Fibroblast of skin of left biceps (primary cell): ENCODE measurements at regions not wholly inside any gene's neighbourhood (a gene's known extent, or its start where the extent isn't known, plus 50 kb on each side); places are given as distances from the start of the nearest gene placed in this dataset.
"Not testable (repeated sequence)": the region's sequence is repeated elsewhere in the genome, so short reads cannot be mapped to it uniquely, and the experiment has no call there.

Experiments used
- DNase-seq, 2 experiments: peaks; one replicate each; pipeline ENCODE4 v3.0.0-alpha.2; 2013; ENCODE audit warnings: low read depth in 2 of 2

DNA sequence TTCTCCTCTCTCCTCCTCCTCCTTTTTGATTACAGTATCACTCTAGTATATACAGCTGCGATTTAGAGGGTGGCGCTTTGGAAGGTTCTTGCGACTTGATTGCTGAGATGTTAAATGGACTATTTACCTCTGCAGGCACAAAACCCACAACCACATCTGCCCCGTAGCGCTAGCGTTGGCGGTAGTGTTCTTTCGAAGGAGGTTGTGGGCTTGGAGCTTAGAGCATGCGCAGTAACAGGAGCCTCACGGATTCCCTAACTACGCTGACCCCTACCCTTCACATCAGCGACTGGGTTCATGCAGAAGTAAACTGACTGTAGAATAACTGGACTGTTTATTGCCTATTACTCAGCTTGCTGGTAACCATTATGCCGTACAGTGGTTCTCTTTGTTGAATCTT is 58.0 kb downstream of the CGGBP1 start:
- DNase-seq = no peak

DNA sequence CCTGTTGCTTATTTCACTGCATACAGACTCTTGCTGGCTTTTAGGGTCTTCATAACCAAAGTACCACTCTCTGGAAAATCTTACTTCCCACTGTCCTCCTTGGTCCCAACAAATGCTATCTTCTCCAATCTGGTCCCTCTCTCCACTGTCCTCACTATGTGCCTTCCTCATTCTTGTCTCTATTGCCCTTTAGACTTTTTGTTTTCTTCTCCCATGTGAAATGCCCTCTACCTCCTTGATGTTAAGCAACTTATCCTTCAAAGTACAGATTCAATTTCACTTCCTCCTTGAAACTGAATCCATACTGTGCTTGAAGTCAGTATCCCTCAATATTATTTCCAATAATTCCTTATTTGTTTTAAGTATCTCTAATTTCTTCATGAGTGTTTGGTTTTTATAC is 60.8 kb downstream of the CGGBP1 start:
- DNase-seq = no peak

DNA sequence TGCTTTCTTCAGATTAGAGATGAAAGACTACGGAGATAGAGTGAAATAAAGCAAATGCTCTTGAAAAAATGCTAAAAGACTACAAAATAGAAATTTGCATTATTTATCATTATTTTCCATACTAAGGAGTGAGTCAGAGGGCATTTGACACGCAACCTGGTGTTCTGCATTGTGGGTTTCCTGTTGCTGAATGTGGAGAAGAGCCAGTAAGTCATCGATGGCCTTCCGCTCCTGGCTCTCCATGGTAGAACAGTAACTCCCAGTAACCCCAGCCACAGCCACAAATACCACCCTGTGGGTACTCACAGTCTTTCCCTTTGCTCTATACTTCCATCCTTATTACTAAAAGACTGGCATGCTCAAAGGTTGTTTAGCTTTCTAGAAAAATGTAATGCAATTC is 61.5 kb downstream of the CGGBP1 start:
- no peak for DNase-seq

DNA sequence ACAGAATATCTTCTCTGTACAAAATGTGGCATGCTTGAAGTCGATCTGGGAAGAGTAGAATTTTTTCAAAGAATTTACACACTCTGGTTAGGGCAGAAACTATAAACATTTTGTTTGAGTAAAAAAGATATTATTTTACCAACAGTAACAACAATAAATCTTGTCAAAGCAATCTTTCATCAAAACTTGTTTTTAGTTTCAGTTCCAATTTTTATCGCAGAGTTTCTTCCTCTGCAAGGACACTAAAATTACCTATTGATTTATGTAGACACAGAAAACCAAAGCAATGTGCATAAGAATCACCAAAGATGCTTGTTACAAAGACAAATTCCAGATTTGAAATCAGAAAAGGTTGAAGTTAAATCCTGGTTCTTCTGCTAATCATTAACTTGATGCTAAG is 61.9 kb downstream of the CGGBP1 start:
- no peak for DNase-seq

DNA sequence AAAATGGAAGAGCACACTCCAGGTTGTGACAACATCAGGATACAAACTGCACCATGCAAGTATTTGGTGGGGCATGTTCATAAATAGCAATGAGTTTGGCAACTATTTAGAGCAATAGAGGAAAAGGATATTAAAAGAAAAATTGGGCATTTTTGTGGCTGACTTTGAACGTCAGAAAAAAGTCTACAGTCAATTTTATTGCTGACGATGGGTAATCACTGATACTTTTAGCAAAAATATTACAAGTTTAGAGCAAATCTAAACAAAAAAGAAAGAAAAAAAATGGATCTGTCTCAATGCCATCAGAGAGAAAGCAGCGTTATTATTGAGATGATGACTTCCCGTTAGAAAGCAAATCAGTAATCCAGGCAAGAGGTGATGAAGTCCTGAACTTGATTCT is 65.2 kb downstream of the CGGBP1 start:
- DNase-seq = no peak

DNA sequence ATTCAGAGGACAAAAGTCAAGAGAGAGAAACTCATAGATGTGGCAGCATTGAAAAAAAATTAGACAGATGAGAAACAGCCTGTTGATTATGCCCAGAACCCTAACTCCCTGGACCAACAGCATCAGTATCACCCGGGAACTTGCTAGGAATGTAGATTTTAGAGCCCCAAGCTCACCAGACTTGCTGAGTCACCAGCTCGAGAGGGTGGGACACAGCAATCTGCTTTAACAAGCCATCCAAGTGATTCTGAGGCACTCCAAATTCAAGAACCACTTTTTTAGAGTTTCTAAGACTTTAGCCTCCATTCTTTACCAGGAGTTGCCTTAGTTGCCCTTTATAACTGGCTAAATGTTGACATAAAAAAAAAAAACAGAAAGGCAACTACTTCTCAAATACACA is 70.9 kb downstream of the CGGBP1 start:
- no peak for DNase-seq

DNA sequence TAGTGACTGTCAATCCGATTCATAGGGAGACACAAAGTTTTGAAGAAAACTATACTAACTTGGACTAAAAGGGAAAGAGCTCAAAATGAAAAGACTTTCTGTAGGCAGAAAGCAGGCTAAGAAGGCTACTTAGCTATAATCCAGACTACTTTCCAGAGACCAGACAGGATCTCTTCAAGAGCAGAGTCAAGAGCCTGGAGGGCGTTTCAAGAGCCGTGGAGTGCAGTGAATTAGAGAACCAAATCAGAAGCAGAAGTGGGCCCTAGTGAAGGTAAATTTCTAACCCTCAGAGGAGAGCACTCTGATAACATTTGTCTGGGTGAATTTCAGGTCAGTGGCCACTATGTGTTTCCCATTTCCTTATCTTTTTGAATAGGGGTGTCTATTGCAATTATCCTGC is 76.4 kb downstream of the CGGBP1 start:
- no peak for DNase-seq

DNA sequence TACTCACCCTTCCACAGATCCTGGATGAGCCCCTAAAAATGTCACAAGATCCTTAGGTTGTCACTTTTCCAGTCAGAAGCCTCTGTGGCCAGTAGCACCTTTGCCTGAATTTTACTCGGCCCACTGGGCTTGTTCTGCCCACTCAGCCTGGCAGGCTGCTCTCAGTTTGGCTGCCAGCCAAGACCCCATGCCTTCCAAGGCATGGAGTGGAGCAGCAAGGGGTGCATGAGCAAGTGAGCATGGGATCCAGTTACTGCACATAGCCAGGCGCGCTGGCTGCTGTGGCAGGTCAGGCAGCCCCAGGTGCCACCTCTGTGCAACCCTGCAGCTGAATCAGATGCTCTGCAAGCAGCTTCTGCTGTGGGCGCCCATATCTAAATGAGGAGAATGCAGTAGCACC is 79.3 kb downstream of the CGGBP1 start:
- no peak for DNase-seq

DNA sequence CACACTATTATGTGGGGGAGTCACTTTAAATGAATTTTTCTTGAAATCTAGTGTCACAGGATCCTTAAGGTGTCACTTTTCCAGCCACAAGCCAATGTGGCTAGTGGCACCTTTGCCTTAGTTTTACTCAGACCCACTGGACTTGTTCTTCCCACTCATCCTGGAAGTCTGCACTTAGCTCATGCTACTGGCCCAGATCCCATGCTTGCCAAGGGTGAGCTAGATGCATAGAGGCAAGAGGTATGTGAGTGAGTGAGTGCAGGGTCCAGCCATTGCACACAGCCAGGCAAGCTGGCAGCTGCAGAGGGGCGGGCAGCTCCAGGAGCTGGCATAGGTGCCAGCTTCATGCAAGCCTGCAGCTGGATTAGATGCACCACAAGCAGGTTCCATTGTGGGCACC is 81.0 kb downstream of the CGGBP1 start:
- DNase-seq = no peak

DNA sequence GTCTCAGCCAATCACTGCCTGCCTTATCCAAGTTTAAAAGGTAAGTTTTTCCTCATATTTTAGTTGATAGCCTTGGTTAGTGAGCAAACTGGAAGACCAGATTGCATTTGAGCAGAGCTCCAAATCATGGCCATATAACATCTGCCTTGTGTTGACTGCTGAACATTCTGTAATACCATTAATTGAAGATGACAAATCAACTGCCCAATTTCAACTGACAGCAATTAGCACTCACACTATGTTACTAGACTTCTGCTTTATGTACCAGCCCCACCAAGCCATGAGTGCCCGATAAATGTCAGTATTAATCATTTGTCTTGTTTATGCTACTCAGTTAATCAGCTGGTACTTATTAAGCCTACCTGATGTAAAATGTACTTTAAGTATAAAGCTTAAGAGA is 83.1 kb downstream of the CGGBP1 start:
- DNase-seq = no peak

DNA sequence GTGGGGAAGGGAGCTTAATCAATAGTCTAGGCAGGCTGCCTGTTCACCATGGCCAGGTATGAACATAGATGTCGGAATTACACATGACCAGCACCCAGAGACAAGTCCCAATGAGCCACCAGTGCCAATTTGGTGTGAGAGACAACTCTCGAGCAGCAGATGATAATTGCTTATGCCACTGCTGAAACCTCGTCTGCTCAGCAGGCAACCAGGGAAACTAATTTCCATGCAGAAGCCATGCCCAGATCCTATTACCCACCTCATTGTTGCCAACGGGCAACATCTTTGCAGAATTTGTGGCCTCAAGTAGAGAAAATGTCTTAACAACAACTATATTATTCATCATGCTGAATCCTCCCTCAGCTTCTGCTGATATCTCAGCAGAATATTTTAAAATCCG is 84.9 kb downstream of the CGGBP1 start:
- no peak for DNase-seq

DNA sequence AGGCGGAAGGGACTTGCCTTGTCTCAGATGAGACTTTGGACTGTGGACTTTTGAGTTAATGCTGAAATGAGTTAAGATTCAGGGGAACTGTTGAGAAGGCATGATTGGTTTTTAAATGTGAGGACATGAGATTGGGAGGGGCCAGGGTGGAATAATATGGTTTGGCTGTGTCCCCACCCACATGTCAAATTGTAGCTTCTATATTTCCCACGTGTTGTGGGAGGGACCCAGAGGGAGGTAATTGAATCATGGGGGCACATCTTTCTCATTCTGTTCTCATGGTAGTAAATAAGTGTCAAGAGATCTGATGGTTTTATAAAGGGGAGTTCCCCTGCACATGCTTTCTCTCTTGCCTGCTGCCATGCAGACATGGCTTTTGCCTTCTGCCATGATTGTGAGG is 89.2 kb downstream of the CGGBP1 start:
- DNase-seq = no peak

DNA sequence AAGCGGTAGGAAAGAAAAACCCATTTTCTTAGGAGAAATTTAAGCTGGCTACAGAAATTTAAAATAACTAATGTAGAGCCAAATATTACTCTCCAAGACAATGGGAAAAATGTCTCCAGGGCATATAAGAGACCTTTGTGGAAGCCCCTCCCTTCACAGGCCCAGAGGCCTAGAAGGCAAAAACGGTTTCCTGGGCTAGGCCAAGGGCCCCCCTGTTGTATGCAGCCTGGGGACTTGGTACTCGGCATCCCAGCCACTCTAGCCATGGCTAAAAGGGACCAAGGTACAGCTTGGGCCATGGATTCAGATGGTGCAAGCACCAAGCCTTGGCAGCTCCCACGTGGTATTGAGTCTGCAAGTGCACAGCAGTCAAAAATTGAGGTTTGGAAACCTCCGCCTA is 90.1 kb downstream of the CGGBP1 start:
- no peak for DNase-seq

DNA sequence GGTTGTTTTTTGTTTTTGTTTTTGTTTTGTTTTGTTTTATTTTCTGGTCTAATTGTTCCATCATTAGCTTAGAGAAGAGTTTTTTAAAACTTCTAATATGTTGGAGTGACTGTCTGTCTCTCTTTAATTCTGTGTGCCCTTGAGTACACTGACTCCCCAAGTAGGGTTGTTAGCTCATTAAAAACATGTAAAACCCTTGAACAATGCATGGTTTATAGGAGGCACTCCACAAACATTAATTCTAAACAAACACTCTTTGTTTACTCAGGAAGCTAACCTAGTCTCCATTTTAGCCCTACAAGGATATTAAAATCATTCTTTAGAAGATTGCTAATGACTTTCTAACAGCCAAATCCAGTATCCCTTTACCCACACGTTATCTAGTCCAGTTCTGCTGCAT is 100.5 kb downstream of the CGGBP1 start:
- no peak for DNase-seq

DNA sequence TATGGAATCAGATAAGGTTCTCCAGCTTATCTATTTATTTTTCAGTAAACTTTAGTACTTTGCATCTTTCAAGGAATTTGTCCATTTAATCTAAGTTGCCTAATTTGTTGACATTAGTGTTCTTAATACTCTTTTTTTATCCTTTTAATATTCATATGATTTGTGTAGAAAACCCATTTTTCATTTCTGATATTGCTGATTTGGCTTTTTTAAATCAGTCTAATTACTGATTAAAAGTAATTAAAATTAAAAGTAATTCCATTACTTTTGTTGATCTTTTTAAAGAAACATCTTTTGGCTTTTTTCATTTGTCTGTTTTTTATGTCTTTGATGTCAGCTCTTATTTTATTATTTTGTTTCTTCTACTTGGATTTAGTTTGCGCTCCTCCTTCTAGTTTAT is 101.2 kb downstream of the CGGBP1 start:
- DNase-seq = no peak

DNA sequence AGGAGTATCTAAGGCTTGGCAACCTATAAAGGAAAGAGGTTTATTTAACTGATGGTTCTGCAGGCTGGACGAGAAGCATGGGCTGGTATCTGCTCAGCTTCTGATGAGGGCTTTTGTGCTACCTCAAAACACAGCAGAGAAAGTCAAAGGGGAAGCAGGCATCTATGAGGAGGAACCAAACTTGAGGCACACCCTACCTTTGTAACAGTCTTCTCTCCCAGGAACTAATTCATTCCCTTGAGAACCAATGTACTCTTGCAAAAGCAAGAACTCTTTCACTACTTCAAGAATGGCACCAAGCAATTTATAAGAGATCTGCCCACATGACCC is 109.0 kb downstream of the CGGBP1 start:
- DNase-seq = no peak

DNA sequence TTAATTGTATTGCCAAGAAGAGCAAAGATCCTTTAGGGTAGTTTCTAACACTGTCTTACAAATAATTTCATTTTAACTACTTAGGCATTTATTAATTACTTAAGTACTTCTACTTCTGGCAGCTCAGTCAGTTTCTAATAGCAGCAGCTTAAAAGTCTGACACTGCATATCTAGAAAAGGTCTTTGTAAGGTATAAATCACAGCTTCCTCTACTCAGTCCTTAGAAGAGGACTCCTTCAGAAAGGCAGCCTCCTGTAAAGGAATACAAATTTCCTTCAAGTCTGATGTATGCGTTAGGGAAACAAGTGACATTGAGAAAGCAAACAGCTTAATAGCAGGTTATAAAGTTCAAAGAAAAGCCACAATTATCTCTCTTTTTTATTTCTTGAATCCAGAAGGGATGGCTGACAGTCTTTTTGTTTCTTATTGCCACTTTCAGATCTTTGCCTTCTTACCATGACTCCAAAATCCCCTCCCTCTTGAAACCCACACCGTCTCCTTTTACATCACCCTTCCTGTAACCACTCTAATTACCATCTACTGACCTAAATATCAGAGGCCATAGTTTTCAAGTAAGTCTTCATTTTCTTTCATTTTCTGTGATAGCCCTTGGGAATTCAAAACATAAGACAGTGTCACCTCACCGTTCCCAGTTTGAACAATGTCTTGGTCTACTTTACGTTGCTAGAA is 109.5 kb downstream of the CGGBP1 start:
- DNase-seq = no peak

DNA sequence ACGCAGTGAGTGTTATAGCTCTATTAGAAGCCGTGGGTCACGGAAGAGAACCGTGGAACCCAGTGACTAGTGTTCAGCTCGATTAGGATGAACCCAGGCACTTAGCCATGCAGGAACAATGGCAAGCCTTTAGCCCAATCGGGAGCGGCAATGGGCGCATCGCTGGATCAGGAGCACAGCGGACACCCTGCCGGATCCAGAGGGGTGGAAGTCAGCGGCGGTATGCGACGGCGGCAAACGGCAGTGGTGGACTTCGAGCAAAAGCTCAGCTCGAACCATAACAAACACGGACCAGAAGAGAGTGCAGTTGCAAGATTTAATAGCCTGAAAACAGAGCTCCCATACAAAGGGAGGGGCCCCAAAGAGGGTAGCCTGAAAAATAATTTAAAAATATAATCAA is 112.8 kb downstream of the CGGBP1 start:
- not testable (repeated sequence) for DNase-seq

DNA sequence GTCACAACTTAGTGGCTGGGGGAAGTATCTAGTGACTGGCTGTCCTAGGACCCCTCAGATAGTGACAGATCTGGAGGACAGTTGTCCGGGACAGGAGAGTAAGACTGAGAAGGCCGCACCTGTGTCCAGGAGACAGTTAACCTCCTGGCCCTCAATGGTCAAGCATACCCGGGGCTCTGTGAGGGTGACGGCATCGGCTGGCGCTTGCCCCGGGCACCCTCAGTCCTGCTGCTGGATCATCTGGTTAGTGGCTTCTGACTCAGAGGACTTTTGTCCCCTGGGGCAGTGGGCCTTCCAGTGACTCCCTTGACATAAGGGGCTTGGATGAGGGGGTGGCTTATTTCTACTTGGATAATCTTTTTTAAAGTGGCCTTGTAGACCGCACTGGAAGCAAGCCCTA is 116.5 kb downstream of the CGGBP1 start:
- not testable (repeated sequence) for DNase-seq

DNA sequence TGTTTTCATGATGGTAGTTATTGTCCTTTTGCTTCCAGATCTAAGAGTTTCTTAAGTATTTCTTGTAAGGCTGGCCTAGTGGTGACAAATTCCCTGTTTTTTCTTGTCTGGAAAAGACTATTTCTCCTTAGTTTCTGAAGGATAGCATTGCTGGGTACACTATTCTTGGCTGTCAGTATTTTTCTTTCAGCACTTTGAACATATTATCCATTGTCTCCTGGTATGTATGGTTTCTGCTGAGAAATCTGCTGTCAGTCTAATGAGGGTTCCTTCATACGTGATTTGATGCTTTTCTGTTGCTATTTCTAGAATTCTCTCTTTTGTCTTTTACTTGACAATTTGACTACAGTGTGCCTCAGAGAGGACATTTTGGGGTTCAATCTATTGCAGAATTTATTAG is 134.3 kb downstream of the CGGBP1 start:
- DNase-seq = no peak

DNA sequence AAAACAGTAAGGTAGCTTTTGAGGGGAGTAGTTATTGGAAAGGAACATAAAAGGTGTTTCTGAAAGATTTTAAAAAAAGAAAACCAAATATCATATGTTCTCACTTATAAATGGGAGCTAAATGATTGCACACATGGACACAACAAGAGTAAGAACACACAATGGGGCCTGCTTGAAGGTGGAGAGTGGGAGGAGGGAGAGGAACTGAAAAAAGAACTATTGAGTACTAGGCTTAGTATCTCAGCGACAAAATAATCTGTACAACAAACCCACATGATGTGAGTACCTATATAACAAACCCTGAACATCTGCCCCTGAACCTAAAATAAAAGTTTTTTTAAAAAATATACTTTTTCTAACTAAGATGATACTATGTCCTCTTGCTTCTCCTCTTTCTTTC is 138.3 kb downstream of the CGGBP1 start:
- DNase-seq = no peak

DNA sequence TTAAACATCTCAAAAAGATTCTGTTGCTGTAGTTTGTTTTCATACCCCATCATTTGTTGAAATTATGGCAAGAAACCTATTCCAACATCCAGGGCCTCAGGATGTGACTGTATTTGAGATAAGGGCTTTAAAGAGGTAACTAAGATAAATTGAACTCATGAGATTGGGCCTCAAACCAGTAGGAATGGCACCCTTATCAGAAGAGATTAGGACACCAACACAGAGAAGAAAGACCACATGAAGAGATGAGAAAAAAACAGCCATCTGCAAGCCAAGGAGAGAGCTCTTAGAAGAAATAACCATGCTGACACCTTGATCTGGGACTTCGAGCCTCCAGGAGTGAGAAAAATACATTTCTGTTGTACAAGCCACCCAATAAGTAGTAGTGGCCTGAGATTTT is 157.7 kb downstream of the CGGBP1 start:
- no peak for DNase-seq

DNA sequence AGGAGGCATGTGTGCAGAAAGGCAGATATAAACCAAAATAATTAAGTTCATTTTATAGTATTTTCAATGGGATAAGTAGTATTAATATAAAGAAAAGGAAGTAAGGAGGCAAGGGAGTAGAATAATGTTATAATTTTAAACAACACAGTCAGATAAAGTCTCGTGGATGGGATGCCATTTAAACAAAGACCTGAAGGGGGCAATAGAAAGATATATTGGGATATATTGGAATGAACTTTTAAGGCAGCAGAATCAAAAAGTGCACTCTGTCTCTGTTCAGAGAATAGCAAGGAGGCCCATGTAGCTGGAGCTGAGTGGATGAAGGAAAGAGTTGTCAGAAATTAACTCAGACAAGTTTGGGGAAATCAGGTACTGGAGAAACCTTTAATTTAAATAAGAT is 158.7 kb downstream of the CGGBP1 start:
- no peak for DNase-seq

DNA sequence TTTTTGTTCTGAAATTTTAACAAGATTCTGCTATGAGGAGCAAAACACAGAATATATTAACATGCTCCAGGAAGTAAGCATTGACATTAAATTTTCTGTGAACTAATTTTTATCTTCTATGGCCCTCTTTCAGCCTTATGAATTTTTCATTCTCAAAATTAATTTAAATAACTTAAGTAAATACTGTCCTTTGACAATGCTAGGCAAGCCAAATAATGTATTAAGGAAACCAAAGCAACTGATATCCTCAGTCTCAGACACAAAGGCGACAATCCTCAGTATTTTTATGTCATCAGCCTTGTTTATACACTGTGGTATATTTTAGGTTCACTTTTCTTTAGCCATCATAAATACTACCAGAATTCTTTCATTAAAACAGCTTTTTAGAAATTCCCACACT is 159.8 kb downstream of the CGGBP1 start:
- DNase-seq = no peak

DNA sequence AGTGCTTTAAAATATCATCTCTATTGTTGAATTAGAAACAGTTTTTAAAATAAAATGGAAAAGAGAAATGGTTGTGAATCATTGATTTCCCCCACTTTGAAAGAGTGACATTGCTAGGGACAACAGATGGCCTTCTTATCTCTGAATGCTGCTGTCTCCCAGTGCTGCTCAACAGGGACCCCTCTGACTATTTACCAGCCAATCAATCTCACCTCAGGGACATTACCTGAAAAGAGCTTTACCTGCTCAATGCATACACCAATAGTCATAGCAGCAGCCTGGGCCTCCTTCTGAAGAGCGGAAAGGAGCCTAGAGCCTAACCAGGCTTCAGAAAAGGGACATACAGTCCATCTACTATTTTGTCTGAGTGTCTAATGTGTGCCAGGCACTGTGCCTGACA is 162.8 kb downstream of the CGGBP1 start:
- DNase-seq = no peak
